Astrocyte of the spinal cord (primary cell): ENCODE measurements at regions not wholly inside any gene's neighbourhood (a gene's known extent, or its start where the extent isn't known, plus 50 kb on each side); places are given as distances from the start of the nearest gene placed in this dataset.

Source experiments
- DNase-seq: peaks from one replicate; pipeline ENCODE4 v3.0.0; 2011; ENCODE audit warnings: low read depth, low spot score
- H3K4me3 ChIP-seq: 2 replicates; pipeline ENCODE4 v1.5.1; 2011; ENCODE audit warnings: low read depth, mild to moderate bottlenecking, low read length, moderate library complexity
- CTCF ChIP-seq: IDR thresholded peaks from 2 replicates; pipeline ENCODE4 v1.5.1; 2012; ENCODE audit warnings: low read depth, mild to moderate bottlenecking, low read length, inconsistent platforms
- in situ Hi-C: cut with HindIII; loops from 2 replicates; pipeline ENCODE4 v1.10.0; 2017; ENCODE audit warnings: low sequenced_read_pairs

- in situ Hi-C loops, result no loop called here
- no peak for TF ChIP-seq CTCF
- DNase-seq, result no peak
- H3K4me3 ChIP-seq, result no peak overlapping the region
Measured at GRCh38 chr11:96798445-96798844, 408.6 kb downstream of the JRKL start.

DNA sequence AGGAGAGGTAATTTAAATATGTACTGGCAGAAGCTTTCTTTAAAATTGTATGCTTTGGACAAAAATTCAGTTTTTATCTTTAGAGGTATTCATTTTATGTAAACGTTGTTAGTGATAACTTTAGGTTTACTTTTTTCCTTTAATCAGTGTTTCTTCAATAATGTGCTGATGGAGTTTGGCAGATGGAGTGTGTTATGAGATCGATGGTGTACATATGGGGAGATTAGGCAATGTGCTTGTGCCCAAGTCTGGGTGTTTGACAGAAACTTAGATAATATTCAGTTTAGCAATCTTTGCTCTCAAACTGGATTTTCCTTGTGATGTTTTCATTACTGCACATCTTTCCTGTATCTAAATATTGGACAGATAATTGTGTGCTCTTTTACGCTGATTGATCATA lies 425.4 kb downstream of the JRKL start:
- in situ Hi-C loops, result no loop called here
- TF ChIP-seq CTCF, result no peak
- no peak for DNase-seq
- H3K4me3 ChIP-seq, result no peak overlapping the region

DNA sequence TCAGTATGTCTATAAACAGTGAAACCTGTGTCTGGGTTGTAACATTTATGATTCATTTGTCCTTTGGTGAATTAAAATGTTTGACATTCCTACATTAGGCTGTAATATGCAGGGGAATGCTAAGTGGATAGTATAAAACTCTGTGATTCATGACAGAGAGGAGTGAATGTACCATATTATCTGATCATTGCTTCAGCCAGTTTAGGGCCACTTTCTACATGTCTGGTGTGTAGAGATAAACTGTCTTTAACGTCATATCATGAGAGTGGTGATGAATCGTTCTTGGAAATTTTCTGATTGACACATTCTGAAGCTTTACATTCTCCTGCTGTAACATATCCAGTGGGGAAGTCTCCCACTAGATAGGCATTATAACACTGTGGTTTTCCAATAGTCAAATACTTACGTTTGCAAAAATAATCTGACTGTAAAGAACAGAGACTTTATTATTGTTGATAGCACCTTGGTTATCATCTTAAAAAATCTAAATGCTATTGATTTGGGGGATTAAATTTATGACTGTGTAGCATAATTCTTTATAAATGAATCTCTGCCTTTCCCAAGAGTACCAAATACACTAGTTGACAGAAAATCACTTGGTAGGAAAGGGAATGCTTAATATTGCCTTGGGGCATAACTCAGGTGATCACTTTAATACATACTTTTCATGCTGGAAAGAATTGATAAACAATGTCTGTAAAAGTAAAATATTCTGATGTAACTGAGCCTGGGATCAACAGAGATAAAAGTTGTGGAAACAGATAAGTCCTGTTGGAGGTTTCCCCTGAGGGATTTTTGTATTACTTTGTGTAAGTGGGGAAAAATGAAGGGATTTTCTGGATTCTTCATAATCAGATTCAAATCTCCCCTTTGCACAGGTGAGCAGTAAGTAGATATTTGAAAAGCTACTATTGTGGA lies 427.9 kb downstream of the JRKL start:
- in situ Hi-C loops, result no loop called here
- DNase-seq, result peak; percentile 0
- TF ChIP-seq CTCF, result no peak
- no peak overlapping the region for H3K4me3 ChIP-seq

- in situ Hi-C loops, result no loop called here
- DNase-seq, result peak; percentile 22
- no peak overlapping the region for H3K4me3 ChIP-seq
- TF ChIP-seq CTCF, result no peak
Measured at GRCh38 chr11:96827164-96827563, 437.4 kb downstream of the JRKL start.

DNA sequence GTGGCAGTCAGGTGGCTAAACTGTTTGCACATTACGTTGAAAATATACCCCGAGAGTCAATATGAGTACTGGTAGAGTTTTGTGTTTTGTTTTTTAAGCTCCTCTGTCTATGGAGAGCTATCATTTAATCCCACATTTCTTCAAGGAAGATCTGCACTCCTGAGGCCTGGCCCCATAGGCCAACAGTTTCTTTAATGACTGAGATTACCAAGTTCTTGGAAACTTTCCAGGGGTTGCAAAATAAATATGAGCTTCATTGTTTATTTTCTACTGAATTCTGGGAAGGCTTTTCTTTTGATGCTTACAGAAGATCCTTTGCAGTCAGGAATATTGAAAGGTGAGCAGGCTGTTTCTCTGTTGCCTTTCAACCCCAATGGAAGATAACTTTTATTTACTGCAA lies 452.0 kb downstream of the JRKL start:
- H3K4me3 ChIP-seq, result no peak overlapping the region
- no peak for DNase-seq
- no peak for TF ChIP-seq CTCF
- in situ Hi-C loops, result no loop called here

DNA sequence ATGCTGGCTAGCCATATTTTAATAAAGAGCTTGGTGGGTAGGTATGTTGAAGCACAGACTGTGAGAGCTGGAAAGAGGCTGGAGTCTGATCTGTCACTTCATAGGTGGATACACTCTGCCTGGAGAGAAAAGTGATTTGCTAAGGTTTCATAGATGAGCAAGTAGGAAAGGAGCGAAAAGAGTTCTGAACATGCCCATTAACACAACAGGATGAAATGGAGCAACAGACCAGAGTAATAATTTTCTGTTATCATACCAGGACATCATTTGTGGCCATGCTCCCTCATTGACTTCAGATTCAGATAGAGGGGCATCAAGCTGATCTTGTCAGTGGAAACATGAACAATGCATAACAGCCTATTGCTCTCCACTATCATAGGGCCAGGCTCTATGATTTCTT lies 452.9 kb downstream of the JRKL start:
- DNase-seq, result no peak
- TF ChIP-seq CTCF, result no peak
- no peak overlapping the region for H3K4me3 ChIP-seq
- in situ Hi-C loops, result no loop called here
